ENCODE measurements at regions not wholly inside any gene's neighbourhood (a gene's known extent, or its start where the extent isn't known, plus 50 kb on each side); places are given as distances from the start of the nearest gene placed in this dataset.

GRCh38 chr7:45514944-45515343, 59.2 kb upstream of the ADCY1 start:
- TF ChIP-seq ATF3 (IDR thresholded peaks at IDR 0.05) (no peak), MAX (IDR thresholded peaks at IDR 0.05) (no peak), SRF (IDR thresholded peaks at IDR 0.05; ENCODE audit: low read depth) (no peak), CBX3 (IDR thresholded peaks at IDR 0.05; ENCODE audit: low read depth) (no peak), TCF7L2 (IDR thresholded peaks at IDR 0.05; ENCODE audit: borderline replicate concordance, extremely low read depth, insufficient read depth, insufficient read length) (no peak), ZBTB33 (IDR thresholded peaks at IDR 0.05; ENCODE audit: extremely low read depth, insufficient replicate concordance, low read length) (no peak), CEBPB (IDR thresholded peaks at IDR 0.05; ENCODE audit: low read depth) (no peak), JUND (IDR thresholded peaks at IDR 0.05) (no peak), SP1 (IDR thresholded peaks at IDR 0.05; ENCODE audit: low read depth) (no peak), ZNF274 (IDR thresholded peaks at IDR 0.05; ENCODE audit: low read depth, low read length) (no peak)
- intact Hi-C loops (cut with micrococcal nuclease): no loop called here
- RAD21 ChIA-PET (ENCODE audit: low non-redundant PET in 1 of 2, low total read pairs in 2 of 2, uncharacterized antibody in 2 of 2, unreplicated experiment in 2 of 2): no interaction called here
- no peak overlapping the region for H3K4me3 ChIP-seq (replicated peaks in 1 of 2; ENCODE audit: low read depth in 1 of 2, low read length in 2 of 2)
- no peak overlapping the region for H3K4me2 ChIP-seq (ENCODE audit: low read length)
- no peak overlapping the region for H3K27ac ChIP-seq (ENCODE audit: low read depth, low read length)
- POLR2A ChIA-PET: no interaction called here
- H3K4me1 ChIP-seq (ENCODE audit: control insufficient read depth in 1 of 2, insufficient read depth in 2 of 2, low read length in 2 of 2): no peaks in the 10 kb centered on the region
- H3K27me3 ChIP-seq (ENCODE audit: insufficient read depth, low read length): 0 out of 2 replicates have a peak, but pooled peaks cover 4% of the 10 kb centered on the region
- no peaks in the 10 kb centered on the region for H3K9me2 ChIP-seq (ENCODE audit: insufficient read depth)
- H3K9ac ChIP-seq (ENCODE audit: low read length): no peak overlapping the region
- ATAC-seq: no peak
- CTCF ChIA-PET: no interaction called here
- BruUV-seq (replicated peaks): no TSS peak
- DNase-seq (ENCODE audit: low read depth, low spot score): no peak
- H3K36me3 ChIP-seq (ENCODE audit: control insufficient read depth in 1 of 2, insufficient read depth in 2 of 2, low read length in 2 of 2): no peaks in the 10 kb centered on the region
- H4K20me1 ChIP-seq (ENCODE audit: insufficient read depth): no peaks in the 10 kb centered on the region
- H3K79me2 ChIP-seq (ENCODE audit: insufficient read depth, low read length): no peaks in the 10 kb centered on the region
- H3K9me3 ChIP-seq (ENCODE audit: control insufficient read depth in 1 of 2, insufficient read depth in 1 of 2, low read depth in 1 of 2, low read length in 2 of 2): 0 out of 4 replicates have a peak, but pooled peaks cover 5 to 12% of the 10 kb centered on the region in 2 experiments
- no peak overlapping the region for H2AFZ ChIP-seq (ENCODE audit: low read depth, low read length, poor library complexity, severe bottlenecking)

Data from HCT116 (cell line).